HG03457 (cell line): ENCODE measurements at regions not wholly inside any gene's neighbourhood (a gene's known extent, or its start where the extent isn't known, plus 50 kb on each side); places are given as distances from the start of the nearest gene placed in this dataset.
"Not testable (repeated sequence)": the region's sequence is repeated elsewhere in the genome, so short reads cannot be mapped to it uniquely, and the experiment has no call there.

Source experiments
- ATAC-seq: cut with Tn5 transposase; IDR thresholded peaks from one replicate; pipeline ENCODE4 v1.9.1; 2021; ENCODE audit warnings: moderate number of reproducible peaks; ENCODE audit not compliant: unreplicated experiment

DNA sequence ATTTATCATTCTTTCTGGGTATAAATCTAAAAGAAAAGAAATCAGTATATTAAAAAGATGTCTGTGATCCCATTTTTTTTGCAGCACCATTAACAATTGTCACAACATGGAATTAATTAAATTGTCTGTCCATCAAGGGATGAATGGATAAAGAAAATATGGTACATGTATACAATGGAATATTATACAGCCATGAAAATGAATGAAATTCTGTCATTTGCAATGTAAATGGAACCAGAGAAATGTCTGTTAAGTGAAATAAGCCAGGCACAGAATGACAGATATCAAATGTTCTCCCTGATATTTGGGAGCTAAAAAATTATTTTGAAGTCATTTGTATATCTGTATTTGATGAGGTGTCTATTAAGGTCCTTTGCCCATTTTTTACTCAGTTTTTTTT lies 77.1 kb upstream of the NDST4 start:
- ATAC-seq: no peak

DNA sequence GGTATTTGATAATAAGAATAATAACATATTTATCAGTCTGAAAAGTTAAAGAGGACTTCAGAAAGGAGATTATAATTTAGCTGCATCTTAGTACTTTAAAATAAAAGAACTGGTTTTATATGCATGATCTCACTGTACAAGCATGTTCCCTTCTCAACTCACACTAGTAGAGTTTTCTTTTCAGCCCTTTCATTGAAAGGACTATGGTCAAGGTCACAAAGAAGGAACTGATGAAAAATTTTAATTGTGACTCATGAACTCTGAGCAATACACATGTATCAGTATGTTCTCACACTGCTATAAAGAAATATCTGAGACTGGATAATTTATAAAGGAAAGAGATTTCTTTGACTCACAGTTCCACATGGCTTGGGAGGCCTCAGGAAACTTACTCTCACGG lies 73.7 kb upstream of the NDST4 start:
- ATAC-seq: no peak

DNA sequence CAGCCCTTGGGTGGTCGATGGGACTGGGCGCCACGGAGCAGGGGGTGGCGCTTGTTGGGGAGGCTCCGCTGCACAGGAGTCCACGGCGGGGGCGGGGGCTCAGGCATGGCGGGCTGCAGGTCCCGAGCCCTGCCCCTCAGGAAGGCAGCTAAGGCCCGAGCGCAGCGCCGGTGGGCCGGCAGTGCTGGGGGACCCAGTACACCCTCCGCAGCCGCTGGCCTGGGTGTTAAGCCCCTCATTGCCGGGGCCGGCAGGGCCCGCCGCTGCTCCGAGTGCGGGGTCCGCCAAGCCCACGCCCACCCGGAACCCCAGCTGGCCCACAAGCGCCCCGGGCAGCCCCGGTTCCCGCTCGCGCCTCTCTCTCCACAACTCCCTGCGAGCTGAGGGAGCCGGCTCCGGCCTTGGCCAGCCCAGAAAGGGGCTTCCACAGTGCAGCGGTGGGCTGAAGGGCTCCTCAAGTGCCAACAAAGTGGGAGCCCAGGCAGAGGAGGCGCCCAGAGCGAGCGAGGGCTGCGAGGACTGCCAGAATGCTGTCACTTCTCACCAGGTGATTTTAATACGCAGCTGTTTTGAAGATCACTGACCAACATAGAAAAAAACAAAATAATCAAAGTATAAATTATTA lies 66.1 kb upstream of the NDST4 start:
- not testable (repeated sequence) for ATAC-seq

DNA sequence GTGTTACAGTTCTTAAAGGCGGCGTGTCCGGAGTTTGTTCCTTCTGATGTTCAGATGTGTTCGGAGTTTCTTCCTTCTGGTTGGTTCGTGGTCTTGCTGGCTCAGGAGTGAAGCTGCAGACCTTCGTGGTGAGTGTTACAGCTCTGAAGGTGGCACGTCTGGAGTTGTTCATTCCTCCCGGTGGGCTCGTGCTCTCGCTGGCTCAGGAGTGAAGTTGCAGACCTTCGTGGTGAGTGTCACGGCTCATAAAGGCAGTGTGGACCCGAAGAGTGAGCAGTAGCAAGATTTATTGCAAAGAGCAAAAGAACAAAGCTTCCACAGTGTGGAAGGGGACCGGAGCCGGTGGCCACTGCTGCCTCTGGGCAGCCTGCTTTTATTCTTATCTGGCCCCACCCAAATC lies 65.3 kb upstream of the NDST4 start:
- not testable (repeated sequence) for ATAC-seq

DNA sequence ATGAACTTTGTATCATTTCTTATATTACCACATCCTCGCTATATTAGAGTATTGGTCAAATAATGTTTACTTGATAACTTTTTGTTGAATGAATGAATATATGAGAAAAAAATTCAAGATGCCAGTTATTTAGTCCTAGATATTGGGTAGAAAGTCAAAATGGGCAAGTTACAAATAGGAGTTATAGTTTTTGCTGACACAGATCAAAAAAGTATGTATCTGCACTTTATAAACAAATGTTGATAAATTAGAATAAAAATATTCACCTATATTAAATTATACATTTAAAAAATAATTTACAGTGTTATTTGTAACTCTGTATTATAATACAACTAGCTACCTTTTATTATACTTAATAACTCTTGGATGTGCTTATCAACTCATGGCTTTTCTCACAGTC lies 57.8 kb upstream of the NDST4 start:
- ATAC-seq: no peak

DNA sequence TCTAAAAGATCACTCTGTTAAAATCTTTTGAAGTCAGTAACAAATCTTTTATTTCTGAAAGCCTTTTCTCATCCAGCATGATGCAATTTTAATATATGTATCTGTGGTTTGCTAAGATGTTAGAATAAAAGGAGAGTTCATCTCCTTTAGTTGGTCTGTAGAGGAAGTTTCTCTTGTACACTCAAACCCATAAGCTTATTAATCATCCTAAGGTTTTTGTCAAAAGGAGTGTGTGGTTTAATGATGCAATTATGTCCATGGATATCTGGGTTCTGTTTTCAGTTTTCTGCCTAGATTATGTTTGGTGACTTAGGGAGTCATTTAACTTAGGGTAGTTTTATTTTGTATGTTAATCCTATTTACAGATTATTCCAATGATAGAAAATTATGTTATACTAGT lies 52.1 kb upstream of the NDST4 start:
- no peak for ATAC-seq
